ENCODE measurements at regions not wholly inside any gene's neighbourhood (a gene's known extent, or its start where the extent isn't known, plus 50 kb on each side); places are given as distances from the start of the nearest gene placed in this dataset.

- Histone ChIP-seq H3K4me1 (ENCODE audit: insufficient read depth, low read length) (peaks cover 28% of the 10 kb centered on the region), H3K79me2 (ENCODE audit: insufficient read depth, low read length) (no peaks in the 10 kb centered on the region), H3K36me3 (replicated peaks in 1 of 2; ENCODE audit: control insufficient read depth in 1 of 2, insufficient read depth in 2 of 2, low read length in 2 of 2) (no peaks in the 10 kb centered on the region), H3K9me3 (ENCODE audit: low read length) (no peaks in the 10 kb centered on the region), H2AFZ (ENCODE audit: low read length) (peak overlapping the region; percentile 66), H3K27me3 (ENCODE audit: control insufficient read depth in 1 of 2, insufficient read depth in 2 of 2, low read length in 2 of 2) (no peaks in the 10 kb centered on the region), H4K20me1 (ENCODE audit: insufficient read depth, low read length) (no peaks in the 10 kb centered on the region), H3K9ac (ENCODE audit: insufficient read depth, low read depth, low read length) (no peak overlapping the region; the same call in 1 of the 2 replicates), H3K27ac (ENCODE audit: extremely low read length, insufficient read depth, low read length) (no peak overlapping the region), H3K4me3 (replicated peaks in 1 of 3; ENCODE audit: insufficient read depth in 1 of 3, low read depth in 2 of 3, low read length in 3 of 3) (no peak overlapping the region), H3K4me2 (ENCODE audit: low read depth, low read length) (peak overlapping the region; percentile 35; the same call in 1 of the 2 replicates)
- FAIRE-seq (no peak), ATAC-seq (no peak), DNase-seq (ENCODE audit: low spot score) (no peak)
- in situ Hi-C loops (cut with HindIII; ENCODE audit: extremely low pct_ligation_motif_present, low pct_unique_long_range_greater_than_20kb) = no loop called here
- ChIA-PET POLR2A (no interaction called here), CTCF (ENCODE audit: low intra/inter-chr PET ratio, low total read pairs) (no interaction called here)
- intact Hi-C loops (cut with micrococcal nuclease; ENCODE audit: unreplicated experiment) = no loop called here
- BruUV-seq (replicated peaks) = no TSS peak
- 43% methylated on average over 3 of the region's 3 CpGs for WGBS (ENCODE audit: low lambda C conversion rate)
- TF ChIP-seq ZNF800 (CRISPR knock-in tag; IDR thresholded peaks at IDR 0.05) = no peak
- TF ChIP-seq IKZF1 (IDR thresholded peaks at IDR 0.05) = no peak
- TF ChIP-seq, protein P1, sequence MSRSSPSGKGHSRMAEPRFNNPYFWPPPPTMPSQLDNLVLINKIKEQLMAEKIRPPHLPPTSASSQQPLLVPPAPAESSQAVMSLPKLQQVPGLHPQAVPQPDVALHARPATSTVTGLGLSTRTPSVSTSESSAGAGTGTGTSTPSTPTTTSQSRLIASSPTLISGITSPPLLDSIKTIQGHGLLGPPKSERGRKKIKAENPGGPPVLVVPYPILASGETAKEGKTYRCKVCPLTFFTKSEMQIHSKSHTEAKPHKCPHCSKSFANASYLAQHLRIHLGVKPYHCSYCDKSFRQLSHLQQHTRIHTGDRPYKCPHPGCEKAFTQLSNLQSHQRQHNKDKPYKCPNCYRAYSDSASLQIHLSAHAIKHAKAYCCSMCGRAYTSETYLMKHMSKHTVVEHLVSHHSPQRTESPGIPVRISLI (CRISPR knock-in tag; IDR thresholded peaks at IDR 0.05; ENCODE audit: borderline replicate concordance) = no peak
- no peak for TF ChIP-seq TERF1 (CRISPR knock-in tag; IDR thresholded peaks at IDR 0.05)
- TF ChIP-seq ESRRA (CRISPR knock-in tag; IDR thresholded peaks at IDR 0.05; ENCODE audit: low read depth) = no peak
- TF ChIP-seq ZNF644 (CRISPR knock-in tag; IDR thresholded peaks at IDR 0.05; ENCODE audit: low read depth) = no peak
- TF ChIP-seq, protein P2, sequence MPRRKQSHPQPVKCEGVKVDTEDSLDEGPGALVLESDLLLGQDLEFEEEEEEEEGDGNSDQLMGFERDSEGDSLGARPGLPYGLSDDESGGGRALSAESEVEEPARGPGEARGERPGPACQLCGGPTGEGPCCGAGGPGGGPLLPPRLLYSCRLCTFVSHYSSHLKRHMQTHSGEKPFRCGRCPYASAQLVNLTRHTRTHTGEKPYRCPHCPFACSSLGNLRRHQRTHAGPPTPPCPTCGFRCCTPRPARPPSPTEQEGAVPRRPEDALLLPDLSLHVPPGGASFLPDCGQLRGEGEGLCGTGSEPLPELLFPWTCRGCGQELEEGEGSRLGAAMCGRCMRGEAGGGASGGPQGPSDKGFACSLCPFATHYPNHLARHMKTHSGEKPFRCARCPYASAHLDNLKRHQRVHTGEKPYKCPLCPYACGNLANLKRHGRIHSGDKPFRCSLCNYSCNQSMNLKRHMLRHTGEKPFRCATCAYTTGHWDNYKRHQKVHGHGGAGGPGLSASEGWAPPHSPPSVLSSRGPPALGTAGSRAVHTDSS (CRISPR knock-in tag; conservative IDR thresholded peaks at IDR 0.05) = no peak
- TF ChIP-seq PRDM15 (CRISPR knock-in tag; IDR thresholded peaks at IDR 0.05) = no peak
- TF ChIP-seq, protein P3, sequence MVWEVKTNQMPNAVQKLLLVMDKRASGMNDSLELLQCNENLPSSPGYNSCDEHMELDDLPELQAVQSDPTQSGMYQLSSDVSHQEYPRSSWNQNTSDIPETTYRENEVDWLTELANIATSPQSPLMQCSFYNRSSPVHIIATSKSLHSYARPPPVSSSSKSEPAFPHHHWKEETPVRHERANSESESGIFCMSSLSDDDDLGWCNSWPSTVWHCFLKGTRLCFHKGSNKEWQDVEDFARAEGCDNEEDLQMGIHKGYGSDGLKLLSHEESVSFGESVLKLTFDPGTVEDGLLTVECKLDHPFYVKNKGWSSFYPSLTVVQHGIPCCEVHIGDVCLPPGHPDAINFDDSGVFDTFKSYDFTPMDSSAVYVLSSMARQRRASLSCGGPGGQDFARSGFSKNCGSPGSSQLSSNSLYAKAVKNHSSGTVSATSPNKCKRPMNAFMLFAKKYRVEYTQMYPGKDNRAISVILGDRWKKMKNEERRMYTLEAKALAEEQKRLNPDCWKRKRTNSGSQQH (CRISPR knock-in tag; IDR thresholded peaks at IDR 0.05; ENCODE audit: low read depth) = no peak
- TF ChIP-seq ZNF350 (CRISPR knock-in tag; IDR thresholded peaks at IDR 0.05; ENCODE audit: borderline replicate concordance, low read depth) = no peak
- no peak for TF ChIP-seq TBL1XR1 (IDR thresholded peaks at IDR 0.05; ENCODE audit: borderline replicate concordance, low read length, partially characterized antibody)
- no peak for TF ChIP-seq CHD4 (IDR thresholded peaks at IDR 0.05; ENCODE audit: borderline replicate concordance, low read length)
- TF ChIP-seq SKI (IDR thresholded peaks at IDR 0.05; ENCODE audit: partially characterized antibody) = no peak
- no peak for TF ChIP-seq ELF3 (CRISPR knock-in tag; IDR thresholded peaks at IDR 0.05)
Observed at GRCh38 chr21:38740090-38740489, 65.6 kb upstream of the ETS2 start.
